Keratinocyte (primary cell): ENCODE measurements at regions not wholly inside any gene's neighbourhood (a gene's known extent, or its start where the extent isn't known, plus 50 kb on each side); places are given as distances from the start of the nearest gene placed in this dataset.

Source experiments
- DNase-seq: peaks from one replicate; pipeline ENCODE4 v3.0.0-alpha.2; 2011; ENCODE audit warnings: low read depth, missing footprints, low spot score
- FAIRE-seq: peaks from 2 replicates; lab custom pipeline; 2011; peaks lifted over from hg19 to GRCh38; lab: Jason Lieb, UNC
- H2AFZ ChIP-seq: 2 replicates; pipeline ENCODE4 v1.6.0; 2012; ENCODE audit warnings: low read length, control low read depth, inconsistent platforms; ENCODE audit not compliant: control insufficient read depth
- H3K27ac ChIP-seq: 2 replicates; pipeline ENCODE4 v1.5.1; 2011; ENCODE audit warnings: low read length; ENCODE audit not compliant: control insufficient read depth, insufficient read depth
- H3K27me3 ChIP-seq: 3 replicates; pipeline ENCODE4 v1.6.0; 2011; ENCODE audit warnings: low read length; ENCODE audit not compliant: control insufficient read depth, insufficient read depth; ENCODE audit errors: extremely low read depth
- H3K36me3 ChIP-seq, 2 experiments: 2 replicates in 1 of 2; 3 replicates in 1 of 2; pipeline ENCODE4 v1.5.1; 2011; ENCODE audit warnings: low read length in 2 of 2, mild to moderate bottlenecking in 1 of 2; ENCODE audit not compliant: control insufficient read depth in 2 of 2, insufficient read depth in 2 of 2; ENCODE audit errors: extremely low read depth in 1 of 2
- H3K4me1 ChIP-seq: 3 replicates; pipeline ENCODE4 v1.5.1; 2011; ENCODE audit warnings: low read length; ENCODE audit not compliant: control insufficient read depth, insufficient read depth; ENCODE audit errors: extremely low read depth
- H3K4me2 ChIP-seq: 3 replicates; pipeline ENCODE4 v1.6.0; 2011; ENCODE audit warnings: low read depth, low read length; ENCODE audit not compliant: control insufficient read depth, insufficient read depth; ENCODE audit errors: extremely low read depth
- H3K4me3 ChIP-seq, 3 experiments: fragments of 200-600 bp in 1 of 3; sonication (generic) in 1 of 3; 2 replicates in 2 of 3; 3 replicates in 1 of 3; pipeline ENCODE4 v1.5.1; 2011 to 2016; ENCODE audit warnings: low read length in 3 of 3, mild to moderate bottlenecking in 3 of 3, control low read depth in 2 of 3, inconsistent platforms in 1 of 3, low read depth in 1 of 3, mixed read lengths in 1 of 3, mixed run types in 1 of 3, moderate library complexity in 1 of 3; ENCODE audit not compliant: control insufficient read depth in 2 of 3, insufficient read depth in 2 of 3; ENCODE audit errors: extremely low read depth in 1 of 3
- H3K79me2 ChIP-seq: 2 replicates; pipeline ENCODE4 v1.6.0; 2012; ENCODE audit warnings: low read length; ENCODE audit not compliant: control insufficient read depth, insufficient read depth
- H3K9ac ChIP-seq: 3 replicates; pipeline ENCODE4 v1.6.0; 2011; ENCODE audit warnings: low read length; ENCODE audit not compliant: control insufficient read depth, insufficient read depth; ENCODE audit errors: extremely low read depth
- H3K9me1 ChIP-seq: 3 replicates; pipeline ENCODE4 v1.6.0; 2011; ENCODE audit warnings: low read length; ENCODE audit not compliant: control insufficient read depth, insufficient read depth; ENCODE audit errors: extremely low read depth
- H3K9me3 ChIP-seq: 2 replicates; pipeline ENCODE4 v1.5.1; 2012; ENCODE audit warnings: low read depth, low read length; ENCODE audit not compliant: control insufficient read depth
- H4K20me1 ChIP-seq: 3 replicates; pipeline ENCODE4 v1.6.0; 2011; ENCODE audit warnings: low read length; ENCODE audit not compliant: control insufficient read depth, insufficient read depth; ENCODE audit errors: extremely low read depth
- EZH2 ChIP-seq: IDR thresholded peaks from one replicate; pipeline ENCODE4 v1.6.1; 2012; ENCODE audit warnings: inconsistent platforms, mild to moderate bottlenecking, low read length, moderate library complexity
- dilution Hi-C: fragments of 300-500 bp; cut with MboI; formaldehyde crosslinking; loops from one replicate; pipeline ENCODE4 v1.7.0; 2020; ENCODE audit warnings: low sequenced_read_pairs; ENCODE audit not compliant: extremely low pct_ligation_motif_present
- TF ChIP-seq, protein P1 (sequence below), 3 experiments: IDR thresholded peaks in 1 of 3; conservative IDR thresholded peaks in 1 of 3; optimal IDR thresholded peaks in 1 of 3; 2 replicates in 2 of 3; 3 replicates in 1 of 3; pipeline versions ENCODE3 to v1.5.1; 2011; ENCODE audit warnings: low read length in 3 of 3, mild to moderate bottlenecking in 3 of 3, moderate library complexity in 2 of 3, control low read depth in 1 of 3, inconsistent platforms in 1 of 3; ENCODE audit not compliant: insufficient read depth in 2 of 3; ENCODE audit errors: extremely low read depth in 1 of 3

DNA sequence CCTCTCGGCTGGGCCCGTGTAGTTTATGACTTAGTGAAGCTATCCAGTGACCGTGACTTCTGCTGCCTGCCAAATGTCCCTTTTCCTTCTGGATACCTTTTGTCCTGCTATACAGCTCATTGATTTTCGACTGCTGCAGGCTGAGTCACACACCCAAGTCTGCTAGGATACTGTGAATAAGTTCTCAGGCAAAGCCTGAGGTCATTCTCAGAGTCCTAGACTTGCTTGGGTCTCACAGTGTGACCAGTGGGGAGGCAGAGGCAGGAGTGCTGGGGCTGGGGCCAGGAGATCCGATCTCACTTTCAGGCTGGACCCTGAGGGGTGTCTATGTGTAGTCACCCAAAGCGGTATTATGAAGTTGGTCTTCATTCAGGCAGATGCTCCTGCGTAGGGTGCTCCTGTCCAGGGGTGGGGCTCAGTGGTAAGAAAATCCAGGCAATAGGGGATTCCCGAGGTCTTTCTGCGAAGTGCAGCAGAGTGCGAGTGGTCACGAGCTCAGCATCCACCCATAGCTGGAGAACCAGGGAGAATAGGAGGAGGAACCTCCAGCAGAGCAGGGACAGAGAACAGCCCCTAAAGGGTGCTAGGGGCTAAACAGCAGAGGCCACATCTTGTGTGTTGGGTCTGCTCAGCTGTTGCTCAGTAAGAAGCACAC lies 268.6 kb upstream of the NCKAP5 start:
- FAIRE-seq: no peak
- H3K4me1 ChIP-seq: peaks cover 13% of the 10 kb centered on the region

DNA sequence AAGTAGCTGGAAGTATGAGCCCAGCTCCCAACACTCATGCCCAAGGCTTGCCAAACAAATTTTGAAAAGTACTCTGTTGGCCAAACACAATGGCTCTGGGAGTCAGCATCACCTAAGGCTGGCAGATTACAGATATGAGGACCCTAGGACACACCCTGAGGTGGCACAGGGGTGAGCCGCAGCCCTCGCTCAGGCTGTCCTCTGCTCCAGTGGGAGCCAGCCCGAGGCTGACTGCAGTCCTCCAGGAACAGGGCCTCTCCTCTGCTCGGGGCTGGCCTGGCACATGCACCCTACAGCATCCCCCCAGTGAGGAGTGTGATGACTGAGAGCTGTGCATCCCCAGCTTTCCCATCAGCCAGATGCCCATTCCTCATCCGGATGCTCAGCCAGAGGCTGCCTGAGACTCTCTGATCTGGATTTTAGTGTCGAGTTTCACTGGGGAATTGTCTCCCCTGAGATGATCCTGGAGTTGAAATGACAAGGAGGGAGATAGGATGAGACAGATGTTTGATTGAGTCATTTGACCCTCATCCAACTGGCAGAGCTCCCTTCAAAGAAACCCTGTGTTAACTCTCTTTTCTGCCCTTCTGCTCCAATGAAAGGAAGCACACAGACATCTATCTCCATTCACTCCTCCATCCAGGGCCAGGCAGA lies 269.3 kb upstream of the NCKAP5 start:
- Histone ChIP-seq H3K9me3 (peaks cover 3% of the 10 kb centered on the region), H3K9ac (no peak overlapping the region), H3K4me2 (no peak overlapping the region), H3K4me1 (peaks cover 21% of the 10 kb centered on the region), H3K9me1 (no peaks in the 10 kb centered on the region), H4K20me1 (no peaks in the 10 kb centered on the region), H2AFZ (peak overlapping the region; percentile 23), H3K4me3 (no peak overlapping the region), H3K27ac (no peak overlapping the region), H3K27me3 (no peaks in the 10 kb centered on the region), H3K36me3 (no peaks in the 10 kb centered on the region), H3K79me2 (no peaks in the 10 kb centered on the region)
- no peak for TF ChIP-seq EZH2
- TF ChIP-seq, protein P1, sequence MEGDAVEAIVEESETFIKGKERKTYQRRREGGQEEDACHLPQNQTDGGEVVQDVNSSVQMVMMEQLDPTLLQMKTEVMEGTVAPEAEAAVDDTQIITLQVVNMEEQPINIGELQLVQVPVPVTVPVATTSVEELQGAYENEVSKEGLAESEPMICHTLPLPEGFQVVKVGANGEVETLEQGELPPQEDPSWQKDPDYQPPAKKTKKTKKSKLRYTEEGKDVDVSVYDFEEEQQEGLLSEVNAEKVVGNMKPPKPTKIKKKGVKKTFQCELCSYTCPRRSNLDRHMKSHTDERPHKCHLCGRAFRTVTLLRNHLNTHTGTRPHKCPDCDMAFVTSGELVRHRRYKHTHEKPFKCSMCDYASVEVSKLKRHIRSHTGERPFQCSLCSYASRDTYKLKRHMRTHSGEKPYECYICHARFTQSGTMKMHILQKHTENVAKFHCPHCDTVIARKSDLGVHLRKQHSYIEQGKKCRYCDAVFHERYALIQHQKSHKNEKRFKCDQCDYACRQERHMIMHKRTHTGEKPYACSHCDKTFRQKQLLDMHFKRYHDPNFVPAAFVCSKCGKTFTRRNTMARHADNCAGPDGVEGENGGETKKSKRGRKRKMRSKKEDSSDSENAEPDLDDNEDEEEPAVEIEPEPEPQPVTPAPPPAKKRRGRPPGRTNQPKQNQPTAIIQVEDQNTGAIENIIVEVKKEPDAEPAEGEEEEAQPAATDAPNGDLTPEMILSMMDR (optimal IDR thresholded peaks at IDR 0.05 in 1 of 3, IDR thresholded peaks at IDR 0.05 in 1 of 3, conservative IDR thresholded peaks at IDR 0.05 in 1 of 3; ENCODE audit: extremely low read depth in 1 of 3, insufficient read depth in 2 of 3, low read length in 3 of 3): no peak
- DNase-seq: no peak
- dilution Hi-C loops: no loop called here
- peak; percentile 57 for FAIRE-seq

More for the DNA sequence above, 268.6 kb upstream of the NCKAP5 start:
- no peak for TF ChIP-seq EZH2
- TF ChIP-seq, protein P1 (optimal IDR thresholded peaks at IDR 0.05 in 1 of 3, IDR thresholded peaks at IDR 0.05 in 1 of 3, conservative IDR thresholded peaks at IDR 0.05 in 1 of 3; ENCODE audit: extremely low read depth in 1 of 3, insufficient read depth in 2 of 3, low read length in 3 of 3): no peak
- Histone ChIP-seq H3K9me1 (no peaks in the 10 kb centered on the region), H3K4me3 (no peak overlapping the region), H3K27ac (no peak overlapping the region), H3K4me2 (no peak overlapping the region), H3K27me3 (no peaks in the 10 kb centered on the region), H3K9ac (no peak overlapping the region), H3K9me3 (peaks cover 4% of the 10 kb centered on the region), H3K36me3 (no peaks in the 10 kb centered on the region), H3K79me2 (no peaks in the 10 kb centered on the region), H4K20me1 (no peaks in the 10 kb centered on the region), H2AFZ (no peak overlapping the region)
- DNase-seq: no peak
- dilution Hi-C loops: no loop called here
